GM10266 (cell line): ENCODE measurements at regions not wholly inside any gene's neighbourhood (a gene's known extent, or its start where the extent isn't known, plus 50 kb on each side); places are given as distances from the start of the nearest gene placed in this dataset.

Experiments
- DNase-seq: peaks from one replicate; pipeline ENCODE4 v3.0.0; 2012; ENCODE audit errors: extremely low spot score
- TF ChIP-seq, protein P1 (sequence below): IDR thresholded peaks from 2 replicates; pipeline ENCODE4 v1.5.1; 2012; ENCODE audit warnings: mild to moderate bottlenecking, low read depth; ENCODE audit not compliant: control insufficient read depth, insufficient read depth; ENCODE audit errors: missing control alignments

GRCh38 chr9:109710830-109711229 lies 69.2 kb upstream of the PALM2AKAP2 start:
- TF ChIP-seq, protein P1, sequence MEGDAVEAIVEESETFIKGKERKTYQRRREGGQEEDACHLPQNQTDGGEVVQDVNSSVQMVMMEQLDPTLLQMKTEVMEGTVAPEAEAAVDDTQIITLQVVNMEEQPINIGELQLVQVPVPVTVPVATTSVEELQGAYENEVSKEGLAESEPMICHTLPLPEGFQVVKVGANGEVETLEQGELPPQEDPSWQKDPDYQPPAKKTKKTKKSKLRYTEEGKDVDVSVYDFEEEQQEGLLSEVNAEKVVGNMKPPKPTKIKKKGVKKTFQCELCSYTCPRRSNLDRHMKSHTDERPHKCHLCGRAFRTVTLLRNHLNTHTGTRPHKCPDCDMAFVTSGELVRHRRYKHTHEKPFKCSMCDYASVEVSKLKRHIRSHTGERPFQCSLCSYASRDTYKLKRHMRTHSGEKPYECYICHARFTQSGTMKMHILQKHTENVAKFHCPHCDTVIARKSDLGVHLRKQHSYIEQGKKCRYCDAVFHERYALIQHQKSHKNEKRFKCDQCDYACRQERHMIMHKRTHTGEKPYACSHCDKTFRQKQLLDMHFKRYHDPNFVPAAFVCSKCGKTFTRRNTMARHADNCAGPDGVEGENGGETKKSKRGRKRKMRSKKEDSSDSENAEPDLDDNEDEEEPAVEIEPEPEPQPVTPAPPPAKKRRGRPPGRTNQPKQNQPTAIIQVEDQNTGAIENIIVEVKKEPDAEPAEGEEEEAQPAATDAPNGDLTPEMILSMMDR, result no peak

DNA sequence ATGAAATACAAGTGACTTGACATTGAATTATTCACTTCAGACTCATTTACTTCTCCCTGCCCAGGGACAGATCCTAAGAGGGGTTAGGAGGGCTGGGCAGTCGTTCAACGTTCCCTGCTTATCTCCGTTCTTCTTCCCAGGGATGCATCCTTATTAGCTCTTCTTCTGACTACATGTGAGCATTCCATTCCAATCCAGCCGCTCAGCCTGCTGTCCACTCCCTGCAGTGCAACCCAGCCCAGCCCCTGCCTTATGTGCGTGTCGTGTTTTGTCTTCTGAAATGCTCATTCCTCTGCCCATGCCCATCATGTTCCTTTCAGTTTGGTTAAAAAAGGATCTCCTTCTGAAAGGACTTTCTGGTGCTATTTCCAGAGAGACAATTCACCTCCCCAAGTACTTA lies 64.7 kb upstream of the PALM2AKAP2 start:
- no peak for DNase-seq
- TF ChIP-seq, protein P1, result no peak

More at GRCh38 chr9:109710830-109711229, 69.2 kb upstream of the PALM2AKAP2 start:
- DNase-seq, result no peak

DNA sequence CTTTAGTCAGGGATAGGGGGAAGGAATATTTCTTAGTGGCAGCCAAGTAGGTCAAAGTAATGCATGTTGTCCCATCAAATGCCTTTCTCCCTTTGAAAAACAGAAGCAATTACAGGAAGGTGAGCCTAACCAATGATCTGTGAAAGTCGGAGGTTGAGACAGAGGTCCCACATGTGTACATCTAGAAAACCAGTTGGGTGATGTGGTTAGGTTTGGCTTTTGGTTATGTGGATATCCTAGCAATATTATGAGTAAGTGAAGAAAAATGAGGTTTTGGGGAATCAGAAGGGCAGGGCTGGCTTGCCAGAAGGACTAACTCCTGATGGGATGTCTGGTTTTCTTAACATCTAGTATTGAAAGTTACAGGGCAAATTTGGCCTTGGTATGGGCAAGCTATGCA lies 63.4 kb upstream of the PALM2AKAP2 start:
- no peak for DNase-seq
- TF ChIP-seq, protein P1, result no peak

DNA sequence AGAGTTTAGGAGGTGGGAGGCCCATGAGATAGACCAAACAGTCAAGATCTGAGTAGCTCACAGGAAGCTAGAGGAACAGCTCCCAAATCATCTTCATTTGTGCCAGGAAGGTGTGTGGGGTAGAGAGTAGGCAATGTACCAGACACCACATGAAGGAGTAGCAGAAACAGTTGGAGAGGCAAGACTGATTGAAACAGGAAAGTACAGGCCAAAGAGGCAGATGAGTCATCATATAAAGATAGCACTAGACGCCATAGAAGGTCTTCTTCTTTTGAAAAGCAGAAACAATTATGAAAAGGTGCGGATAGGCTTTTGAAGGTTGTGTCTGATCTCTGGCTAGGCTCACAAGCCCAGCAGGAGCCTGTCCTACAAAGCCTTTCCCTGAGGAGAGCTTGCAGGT lies 62.7 kb upstream of the PALM2AKAP2 start:
- TF ChIP-seq, protein P1, result no peak
- DNase-seq, result no peak

GRCh38 chr9:109718861-109719260 lies 61.1 kb upstream of the PALM2AKAP2 start:
- TF ChIP-seq, protein P1, result no peak
- no peak for DNase-seq

- TF ChIP-seq, protein P1, result no peak
- no peak for DNase-seq
These were observed 59.0 kb upstream of the PALM2AKAP2 start for GRCh38 chr9:109721001-109721400.

DNA sequence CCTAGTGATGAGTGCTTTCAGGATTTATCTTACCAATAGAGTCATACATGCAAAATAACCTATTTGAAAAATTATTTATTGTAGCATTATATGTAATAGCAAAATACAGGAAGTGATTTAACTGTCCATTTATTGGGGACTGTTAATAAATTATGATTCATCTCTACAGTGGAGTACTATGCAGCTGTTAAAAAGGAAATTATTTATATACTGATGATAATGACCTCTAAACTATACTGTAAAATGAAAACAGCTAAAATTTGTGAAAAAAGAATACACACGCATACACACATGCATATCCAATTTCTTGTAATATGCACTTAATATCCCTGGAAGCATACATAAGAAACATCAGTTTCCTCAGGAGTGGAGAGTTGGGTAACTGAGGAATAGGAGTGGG lies 58.0 kb upstream of the PALM2AKAP2 start:
- no peak for DNase-seq
- TF ChIP-seq, protein P1, result no peak
